H1 (cell line): ENCODE measurements at regions not wholly inside any gene's neighbourhood (a gene's known extent, or its start where the extent isn't known, plus 50 kb on each side); places are given as distances from the start of the nearest gene placed in this dataset.

Experiments
- CTCF ChIA-PET: fragments of 300-600 bp; sonication (Branson Sonifier 250); formaldehyde crosslinking; loops from one replicate; lab custom pipeline; 2021; ENCODE audit not compliant: partially characterized antibody; lab: Charles Lee
- POLR2A ChIA-PET: fragments of 300-600 bp; sonication (Branson Sonifier 250); formaldehyde crosslinking; loops from one replicate; lab custom pipeline; 2021; ENCODE audit warnings: inconsistent platforms; ENCODE audit not compliant: partially characterized antibody; lab: Charles Lee
- DNase-seq, 2 experiments: peaks; one replicate each; pipeline versions ENCODE4 v3.0.0 to v3.0.0-alpha.2; 2010 to 2022; ENCODE audit warnings: low spot score in 2 of 2, low read depth in 1 of 2, mixed read lengths in 1 of 2
- FAIRE-seq: peaks from 2 replicates; lab custom pipeline; 2011; peaks lifted over from hg19 to GRCh38; lab: Jason Lieb, UNC
- H2AFZ ChIP-seq: 2 replicates; pipeline ENCODE4 v1.8.1; 2012; ENCODE audit warnings: low read length, inconsistent platforms
- H2AK5ac ChIP-seq: 2 replicates; pipeline ENCODE4 v1.6.1; 2013; ENCODE audit warnings: low read depth, low read length
- H2BK120ac ChIP-seq: replicated peaks from 2 replicates; pipeline ENCODE3; 2013; ENCODE audit warnings: low read depth, low read length, inconsistent platforms
- H2BK12ac ChIP-seq: 2 replicates; pipeline ENCODE4 v1.6.1; 2013; ENCODE audit warnings: low read depth, low read length
- H2BK15ac ChIP-seq: 2 replicates; pipeline ENCODE4 v1.6.1; 2013; ENCODE audit warnings: low read length
- H2BK20ac ChIP-seq: 2 replicates; pipeline ENCODE4 v1.6.1; 2013; ENCODE audit warnings: low read length
- H2BK5ac ChIP-seq: 2 replicates; pipeline ENCODE4 v1.6.1; 2013; ENCODE audit warnings: low read depth, low read length
- H3K14ac ChIP-seq: 2 replicates; pipeline ENCODE4 v1.6.1; 2013; ENCODE audit warnings: inconsistent platforms; ENCODE audit not compliant: insufficient read length
- H3K18ac ChIP-seq: 2 replicates; pipeline ENCODE4 v1.6.1; 2013; ENCODE audit warnings: low read length; ENCODE audit errors: extremely low read depth
- H3K23ac ChIP-seq: 2 replicates; pipeline ENCODE4 v1.6.1; 2013; ENCODE audit warnings: inconsistent platforms; ENCODE audit not compliant: insufficient read length
- H3K23me2 ChIP-seq: 2 replicates; pipeline ENCODE4 v1.6.1; 2013; ENCODE audit warnings: low read depth, low read length
- H3K27ac ChIP-seq: 2 replicates; pipeline ENCODE4 v1.6.1; 2011; ENCODE audit warnings: low read depth, low read length, inconsistent platforms
- H3K27me3 ChIP-seq, 4 experiments: replicated peaks in 1 of 4; 1 replicate in 1 of 4; 2 replicates in 3 of 4; pipeline versions ENCODE4 v1.6.1 to v1.8.1; 2011 to 2013; ENCODE audit warnings: low read length in 3 of 4, mild to moderate bottlenecking in 3 of 4, inconsistent platforms in 2 of 4, mixed read lengths in 2 of 4, moderate library complexity in 1 of 4; ENCODE audit not compliant: control insufficient read depth in 3 of 4, insufficient read depth in 3 of 4; ENCODE audit errors: extremely low read depth in 1 of 4
- H3K36me3 ChIP-seq, 4 experiments: 2 replicates each; pipeline versions ENCODE4 v1.6.1 to v1.8.1; 2011 to 2013; ENCODE audit warnings: mild to moderate bottlenecking in 4 of 4, low read length in 3 of 4, moderate library complexity in 2 of 4, control low read depth in 1 of 4, inconsistent platforms in 1 of 4; ENCODE audit not compliant: insufficient read depth in 4 of 4, control insufficient read depth in 2 of 4
- H3K4ac ChIP-seq: replicated peaks from 2 replicates; pipeline ENCODE3; 2013; ENCODE audit warnings: low read length, low read depth, mixed read lengths, inconsistent platforms; ENCODE audit not compliant: insufficient read length
- H3K4me1 ChIP-seq, 4 experiments: replicated peaks in 1 of 4; 1 replicate in 1 of 4; 2 replicates in 3 of 4; pipeline versions ENCODE4 v1.6.1 to v1.8.1; 2011 to 2013; ENCODE audit warnings: low read length in 3 of 4, inconsistent platforms in 2 of 4, mixed read lengths in 1 of 4; ENCODE audit not compliant: insufficient read depth in 4 of 4, control insufficient read depth in 3 of 4
- H3K4me2 ChIP-seq, 2 experiments: 2 replicates each; pipeline versions ENCODE4 v1.6.1 to v1.8.1; 2011 to 2013; ENCODE audit warnings: low read depth in 2 of 2, low read length in 2 of 2, control low read depth in 1 of 2, inconsistent platforms in 1 of 2, mild to moderate bottlenecking in 1 of 2; ENCODE audit not compliant: insufficient read depth in 1 of 2
- H3K4me3 ChIP-seq, 4 experiments: fragments of 200-600, 300-600 bp in 1 of 4; sonication (generic), shearing (Covaris generic), sonication (Bioruptor Twin) in 1 of 4; 2 replicates each; pipeline versions ENCODE4 v1.5.1 to v1.8.1; 2011 to 2016; ENCODE audit warnings: low read length in 4 of 4, low read depth in 3 of 4, control low read depth in 2 of 4, inconsistent platforms in 2 of 4, mild to moderate bottlenecking in 2 of 4, mixed read lengths in 1 of 4, moderate library complexity in 1 of 4; ENCODE audit not compliant: insufficient read depth in 2 of 4; ENCODE audit errors: extremely low read depth in 1 of 4
- H3K56ac ChIP-seq: replicated peaks from 2 replicates; pipeline ENCODE3; 2013; ENCODE audit warnings: low read depth, mild to moderate bottlenecking, mixed read lengths, low read length, inconsistent platforms; ENCODE audit not compliant: insufficient read length
- H3K79me1 ChIP-seq: 2 replicates; pipeline ENCODE4 v1.6.1; 2013; ENCODE audit warnings: low read depth, low read length, control low read depth
- H3K79me2 ChIP-seq, 2 experiments: 2 replicates each; pipeline versions ENCODE4 v1.6.1 to v1.8.1; 2012 to 2013; ENCODE audit warnings: low read length in 2 of 2, mild to moderate bottlenecking in 2 of 2, inconsistent platforms in 1 of 2; ENCODE audit not compliant: insufficient read depth in 2 of 2, control insufficient read depth in 1 of 2
- H3K9ac ChIP-seq, 4 experiments: replicated peaks in 1 of 4; 1 replicate in 1 of 4; 2 replicates in 3 of 4; pipeline versions ENCODE4 v1.6.1 to v1.8.1; 2011 to 2013; ENCODE audit warnings: low read depth in 3 of 4, low read length in 3 of 4, control low read depth in 2 of 4, mild to moderate bottlenecking in 2 of 4, moderate library complexity in 2 of 4, inconsistent platforms in 1 of 4; ENCODE audit errors: extremely low read depth in 1 of 4
- H3K9me3 ChIP-seq, 2 experiments: 2 replicates each; pipeline versions ENCODE4 v1.6.1 to v1.8.1; 2012 to 2013; ENCODE audit warnings: mild to moderate bottlenecking in 2 of 2, moderate library complexity in 2 of 2, control low read depth in 1 of 2, inconsistent platforms in 1 of 2, low read depth in 1 of 2, low read length in 1 of 2, mixed read lengths in 1 of 2; ENCODE audit not compliant: insufficient read depth in 2 of 2
- H4K20me1 ChIP-seq, 2 experiments: replicated peaks in 1 of 2; 2 replicates each; pipeline versions ENCODE3 to v1.8.1; 2011 to 2013; ENCODE audit warnings: inconsistent platforms in 2 of 2, low read length in 2 of 2, mild to moderate bottlenecking in 1 of 2; ENCODE audit not compliant: insufficient read depth in 2 of 2, control insufficient read depth in 1 of 2
- H4K5ac ChIP-seq: 2 replicates; pipeline ENCODE4 v1.6.1; 2013; ENCODE audit warnings: low read length, low read depth, mixed read lengths, inconsistent platforms; ENCODE audit not compliant: insufficient read length
- H4K8ac ChIP-seq: 2 replicates; pipeline ENCODE4 v1.8.0; 2013; ENCODE audit warnings: mild to moderate bottlenecking, moderate library complexity, low read length, inconsistent platforms; ENCODE audit not compliant: insufficient read depth; ENCODE audit errors: extremely low read depth
- H4K91ac ChIP-seq: replicated peaks from 2 replicates; pipeline ENCODE3; 2013; ENCODE audit warnings: low read length, mixed read lengths, inconsistent platforms; ENCODE audit not compliant: insufficient read length
- BRCA1 ChIP-seq: IDR thresholded peaks from 2 replicates; pipeline ENCODE4 v1.6.1; 2012; ENCODE audit warnings: low read depth, low read length, improper control_type of control experiment
- GABPA ChIP-seq: IDR thresholded peaks from 2 replicates; pipeline ENCODE4 v1.6.1; 2011; ENCODE audit warnings: mild to moderate bottlenecking, low read length, moderate library complexity, borderline replicate concordance; ENCODE audit not compliant: insufficient read depth
- HDAC2 ChIP-seq, 2 experiments: fragments of 300-600 bp in 1 of 2; sonication (generic) in 1 of 2; IDR thresholded peaks; 2 replicates each; pipeline ENCODE4 v1.6.1; 2011 to 2012; ENCODE audit warnings: low read depth in 2 of 2, low read length in 2 of 2, mild to moderate bottlenecking in 2 of 2, moderate library complexity in 2 of 2, borderline replicate concordance in 1 of 2, inconsistent platforms in 1 of 2
- JUND ChIP-seq: IDR thresholded peaks from 2 replicates; pipeline ENCODE4 v1.6.1; 2011; ENCODE audit warnings: mild to moderate bottlenecking, improper control_type of control experiment, low read length
- KDM1A ChIP-seq: fragments of 200-600, 300-600 bp; sonication (generic); IDR thresholded peaks from 2 replicates; pipeline ENCODE4 v1.7.1; 2016; ENCODE audit warnings: mild to moderate bottlenecking, low read length, borderline replicate concordance
- KDM5A ChIP-seq: fragments of 200-600 bp; IDR thresholded peaks from 2 replicates; pipeline ENCODE4 v1.7.1; 2012; ENCODE audit warnings: mild to moderate bottlenecking, low read length, inconsistent platforms, mixed read lengths
- MAFK ChIP-seq: IDR thresholded peaks from 2 replicates; pipeline ENCODE4 v1.6.1; 2012; ENCODE audit warnings: low read depth, mild to moderate bottlenecking, improper control_type of control experiment, low read length
- NRF1 ChIP-seq: IDR thresholded peaks from 2 replicates; pipeline ENCODE4 v1.6.1; 2011; ENCODE audit warnings: mild to moderate bottlenecking, low read depth, low read length, improper control_type of control experiment
- SP1 ChIP-seq: IDR thresholded peaks from 2 replicates; pipeline ENCODE4 v1.6.1; 2011; ENCODE audit warnings: low read depth, low read length
- SRF ChIP-seq: IDR thresholded peaks from 2 replicates; pipeline ENCODE4 v1.6.1; 2011; ENCODE audit warnings: mild to moderate bottlenecking, low read depth, low read length, moderate library complexity
- TCF12 ChIP-seq: IDR thresholded peaks from 2 replicates; pipeline ENCODE4 v1.6.1; 2011; ENCODE audit warnings: low read depth, mild to moderate bottlenecking, low read length
- WGBS, 2 experiments: shearing (Covaris generic) in 1 of 2; methylation state at CpG; one replicate each; pipeline versions ENCODE4 v1.1.6 to v1.1.7; 2013 to 2015; ENCODE audit warnings: low lambda C conversion rate in 2 of 2, mixed read lengths in 2 of 2, inconsistent platforms in 1 of 2, low coverage in 1 of 2, missing lambda C conversion rate in 1 of 2; ENCODE audit not compliant: insufficient replicate concordance in 2 of 2, insufficient coverage in 1 of 2, insufficient read length in 1 of 2; ENCODE audit errors: extremely low coverage in 1 of 2, missing lambda C conversion rate in 1 of 2; 5-methylcytosine and 5-hydroxymethylcytosine counted together
- TF ChIP-seq, protein P1 (sequence below), 3 experiments: IDR thresholded peaks; 1 replicate in 2 of 3; 2 replicates in 1 of 3; pipeline versions ENCODE4 v1.5.1 to v1.6.1; 2011; ENCODE audit warnings: low read length in 3 of 3, mild to moderate bottlenecking in 3 of 3, inconsistent platforms in 2 of 3, low read depth in 1 of 3, moderate library complexity in 1 of 3; ENCODE audit not compliant: insufficient read depth in 1 of 3; ENCODE audit errors: control extremely low read depth in 1 of 3

DNA sequence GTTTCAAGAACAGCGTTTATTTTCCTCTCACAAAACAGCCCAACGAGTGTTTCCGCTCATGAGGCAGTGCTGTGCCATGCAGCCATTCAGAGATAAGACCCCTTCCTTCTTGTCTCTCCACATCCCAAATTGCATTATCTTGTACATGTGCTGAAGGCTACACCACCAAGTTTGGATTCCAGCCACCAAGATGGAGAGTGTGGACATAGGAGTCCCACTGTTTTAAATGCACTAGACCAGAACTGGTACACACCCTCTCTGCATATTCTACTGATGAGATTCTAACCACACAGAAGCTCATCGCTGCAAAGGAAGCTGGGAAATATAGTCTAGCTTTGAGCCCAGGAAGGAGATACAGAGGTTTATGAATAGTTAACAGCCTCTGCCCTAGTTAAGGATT is 509.4 kb downstream of the NFIB start:
- DNase-seq (no peak), FAIRE-seq (no peak)
- no peak overlapping the region for H4K5ac ChIP-seq
- no peak overlapping the region for H4K8ac ChIP-seq
- no peaks in the 10 kb centered on the region for H3K4me1 ChIP-seq
- no peak overlapping the region for H2AK5ac ChIP-seq
- H3K27ac ChIP-seq, result no peak overlapping the region
- no peak overlapping the region for H3K9ac ChIP-seq
- H2BK12ac ChIP-seq, result no peak overlapping the region
- H3K36me3 ChIP-seq, result no peaks in the 10 kb centered on the region
- no peak overlapping the region for H3K23ac ChIP-seq
- no peak overlapping the region for H3K18ac ChIP-seq
- no peak overlapping the region for H3K4me3 ChIP-seq
- H3K4me2 ChIP-seq, result no peak overlapping the region
- no peak overlapping the region for H4K91ac ChIP-seq
- H3K56ac ChIP-seq, result no peak overlapping the region
- no peaks in the 10 kb centered on the region for H3K79me2 ChIP-seq
- H4K20me1 ChIP-seq, result no peaks in the 10 kb centered on the region
- WGBS, 2 experiments, result 92% methylated on average over 4 of the region's 4 CpGs; no CpG with 5 or more reads in 1 of the 2 experiments
- H2BK20ac ChIP-seq, result no peak overlapping the region
- no peak overlapping the region for H2BK15ac ChIP-seq
- ChIA-PET CTCF (interaction anchor here (0.6 to 1.3 kb wide), 2 partner anchors 329 to 377 kb away, joined by 3 read pairs; no protein-coding TSS in a partner anchor), POLR2A (no interaction called here)
- H2BK5ac ChIP-seq, result no peak overlapping the region
- H2AFZ ChIP-seq, result peak overlapping the region; percentile 81; the same call in 1 of the 2 replicates
- no peaks in the 10 kb centered on the region for H3K79me1 ChIP-seq
- no peaks in the 10 kb centered on the region for H3K27me3 ChIP-seq
- no peaks in the 10 kb centered on the region for H3K9me3 ChIP-seq
- H3K23me2 ChIP-seq, result no peaks in the 10 kb centered on the region
- H3K4ac ChIP-seq, result no peak overlapping the region
- no peak overlapping the region for H2BK120ac ChIP-seq
- H3K14ac ChIP-seq, result no peak overlapping the region
- TF ChIP-seq NRF1 (no peak), GABPA (no peak), JUND (no peak), KDM1A (no peak), SRF (no peak), SP1 (no peak), BRCA1 (no peak), TCF12 (no peak), MAFK (no peak), KDM5A (no peak), HDAC2 (IDR thresholded peaks at IDR 0.05; ENCODE audit: borderline replicate concordance in 1 of 2, low read depth in 2 of 2, low read length in 2 of 2) (no peak)
- TF ChIP-seq, protein P1, sequence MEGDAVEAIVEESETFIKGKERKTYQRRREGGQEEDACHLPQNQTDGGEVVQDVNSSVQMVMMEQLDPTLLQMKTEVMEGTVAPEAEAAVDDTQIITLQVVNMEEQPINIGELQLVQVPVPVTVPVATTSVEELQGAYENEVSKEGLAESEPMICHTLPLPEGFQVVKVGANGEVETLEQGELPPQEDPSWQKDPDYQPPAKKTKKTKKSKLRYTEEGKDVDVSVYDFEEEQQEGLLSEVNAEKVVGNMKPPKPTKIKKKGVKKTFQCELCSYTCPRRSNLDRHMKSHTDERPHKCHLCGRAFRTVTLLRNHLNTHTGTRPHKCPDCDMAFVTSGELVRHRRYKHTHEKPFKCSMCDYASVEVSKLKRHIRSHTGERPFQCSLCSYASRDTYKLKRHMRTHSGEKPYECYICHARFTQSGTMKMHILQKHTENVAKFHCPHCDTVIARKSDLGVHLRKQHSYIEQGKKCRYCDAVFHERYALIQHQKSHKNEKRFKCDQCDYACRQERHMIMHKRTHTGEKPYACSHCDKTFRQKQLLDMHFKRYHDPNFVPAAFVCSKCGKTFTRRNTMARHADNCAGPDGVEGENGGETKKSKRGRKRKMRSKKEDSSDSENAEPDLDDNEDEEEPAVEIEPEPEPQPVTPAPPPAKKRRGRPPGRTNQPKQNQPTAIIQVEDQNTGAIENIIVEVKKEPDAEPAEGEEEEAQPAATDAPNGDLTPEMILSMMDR (IDR thresholded peaks at IDR 0.05; ENCODE audit: control extremely low read depth in 1 of 3, insufficient read depth in 1 of 3, low read depth in 1 of 3, low read length in 3 of 3), result no peak
